ENCODE measurements at regions not wholly inside any gene's neighbourhood (a gene's known extent, or its start where the extent isn't known, plus 50 kb on each side); places are given as distances from the start of the nearest gene placed in this dataset.
"Not testable (repeated sequence)": the region's sequence is repeated elsewhere in the genome, so short reads cannot be mapped to it uniquely, and the experiment has no call there.

DNA sequence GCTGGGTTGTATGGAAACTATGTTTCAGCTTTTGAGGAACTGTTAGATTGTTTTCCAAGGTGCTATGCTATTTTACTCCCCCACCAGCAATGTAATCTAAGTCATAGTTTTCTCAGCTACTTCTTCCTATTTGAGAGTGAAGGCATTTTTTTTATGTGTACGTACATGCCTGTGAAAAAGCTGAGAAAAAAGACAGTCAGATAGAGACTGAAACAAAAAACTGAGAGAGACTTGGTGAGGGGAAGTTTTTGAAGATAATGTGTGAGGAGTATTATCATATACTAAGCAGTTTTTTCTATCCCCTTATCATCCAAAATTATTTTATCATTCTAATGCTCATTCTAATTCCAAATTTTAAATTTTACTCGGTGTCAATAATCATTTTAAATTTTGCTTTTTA lies 780.0 kb downstream of the BCKDHB start:
- no peaks in the 10 kb centered on the region for H3K36me3 Mint-ChIP-seq (ENCODE audit: low read depth)
- intact Hi-C loops (cut with micrococcal nuclease) = no loop called here
- no peaks in the 10 kb centered on the region for H3K4me1 Mint-ChIP-seq
- H3K9me3 Mint-ChIP-seq = no peaks in the 10 kb centered on the region
- no peak overlapping the region for H3K27ac Mint-ChIP-seq
- H3K27me3 Mint-ChIP-seq = no peaks in the 10 kb centered on the region
- no peak for DNase-seq
- H3K4me3 Mint-ChIP-seq = no peak overlapping the region

- Mint-ChIP-seq H3K36me3 (ENCODE audit: low read depth) (no peaks in the 10 kb centered on the region), H3K9me3 (no peaks in the 10 kb centered on the region), H3K4me1 (no peaks in the 10 kb centered on the region), H3K27ac (no peak overlapping the region), H3K4me3 (no peak overlapping the region), H3K27me3 (no peaks in the 10 kb centered on the region)
- intact Hi-C loops (cut with micrococcal nuclease) = no loop called here
- DNase-seq = no peak
These were observed 766.5 kb downstream of the BCKDHB start for GRCh38 chr6:80872951-80873308.

GRCh38 chr6:80872199-80872950 lies 765.9 kb downstream of the BCKDHB start:
- Mint-ChIP-seq H3K9me3 (no peaks in the 10 kb centered on the region), H3K4me1 (no peaks in the 10 kb centered on the region), H3K4me3 (no peak overlapping the region), H3K27ac (no peak overlapping the region), H3K27me3 (no peaks in the 10 kb centered on the region), H3K36me3 (ENCODE audit: low read depth) (no peaks in the 10 kb centered on the region)
- no peak for DNase-seq
- intact Hi-C loops (cut with micrococcal nuclease) = no loop called here

- no peaks in the 10 kb centered on the region for H3K27me3 Mint-ChIP-seq
- H3K4me1 Mint-ChIP-seq = no peaks in the 10 kb centered on the region
- no peak for DNase-seq
- H3K36me3 Mint-ChIP-seq (ENCODE audit: low read depth) = no peaks in the 10 kb centered on the region
- H3K9me3 Mint-ChIP-seq = no peaks in the 10 kb centered on the region
- intact Hi-C loops (cut with micrococcal nuclease) = no loop called here
- H3K27ac Mint-ChIP-seq = no peak overlapping the region
- no peak overlapping the region for H3K4me3 Mint-ChIP-seq
These were observed 756.3 kb downstream of the BCKDHB start for GRCh38 chr6:80862756-80863155.

GRCh38 chr6:80860107-80860506 lies 753.6 kb downstream of the BCKDHB start:
- Mint-ChIP-seq H3K36me3 (ENCODE audit: low read depth) (no peaks in the 10 kb centered on the region), H3K27me3 (no peaks in the 10 kb centered on the region), H3K9me3 (no peaks in the 10 kb centered on the region), H3K4me3 (no peak overlapping the region), H3K27ac (no peak overlapping the region), H3K4me1 (no peaks in the 10 kb centered on the region)
- intact Hi-C loops (cut with micrococcal nuclease) = no loop called here
- no peak for DNase-seq

DNA sequence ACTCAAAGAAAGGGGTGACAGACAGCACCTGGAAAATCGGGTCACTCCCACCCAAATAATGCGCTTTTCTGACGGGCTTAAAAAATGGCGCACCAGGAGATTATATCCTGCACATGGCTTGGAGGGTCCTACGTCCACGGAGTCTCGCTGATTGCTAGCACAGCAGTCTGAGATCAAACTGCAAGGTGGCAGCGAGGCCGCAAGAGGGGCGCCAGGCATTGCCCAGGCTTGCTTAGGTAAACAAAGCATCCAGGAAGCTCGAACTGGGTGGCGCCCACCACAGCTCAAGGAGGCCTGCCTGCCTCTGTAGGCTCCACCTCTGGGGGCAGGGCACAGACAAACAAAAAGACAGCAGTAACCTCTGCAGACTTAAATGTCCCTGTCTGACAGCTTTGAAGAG lies 741.5 kb downstream of the BCKDHB start:
- H3K9me3 Mint-ChIP-seq; intact Hi-C loops (cut with micrococcal nuclease); DNase-seq; H3K4me3 Mint-ChIP-seq; H3K36me3 Mint-ChIP-seq (ENCODE audit: low read depth); H3K27me3 Mint-ChIP-seq; H3K4me1 Mint-ChIP-seq; H3K27ac Mint-ChIP-seq: not testable (repeated sequence)

GRCh38 chr6:80832337-80832736 lies 725.9 kb downstream of the BCKDHB start:
- H3K27ac Mint-ChIP-seq = no peak overlapping the region
- no peaks in the 10 kb centered on the region for H3K9me3 Mint-ChIP-seq
- no peaks in the 10 kb centered on the region for H3K4me1 Mint-ChIP-seq
- intact Hi-C loops (cut with micrococcal nuclease) = no loop called here
- H3K27me3 Mint-ChIP-seq = no peaks in the 10 kb centered on the region
- DNase-seq = no peak
- no peak overlapping the region for H3K4me3 Mint-ChIP-seq
- H3K36me3 Mint-ChIP-seq (ENCODE audit: low read depth) = no peaks in the 10 kb centered on the region

- no peaks in the 10 kb centered on the region for H3K9me3 Mint-ChIP-seq
- H3K27me3 Mint-ChIP-seq = no peaks in the 10 kb centered on the region
- intact Hi-C loops (cut with micrococcal nuclease) = no loop called here
- no peak overlapping the region for H3K27ac Mint-ChIP-seq
- no peaks in the 10 kb centered on the region for H3K4me1 Mint-ChIP-seq
- no peaks in the 10 kb centered on the region for H3K36me3 Mint-ChIP-seq (ENCODE audit: low read depth)
- H3K4me3 Mint-ChIP-seq = no peak overlapping the region
- no peak for DNase-seq
These were observed 686.9 kb downstream of the BCKDHB start for GRCh38 chr6:80793411-80793810.

GRCh38 chr6:80792151-80792550 lies 685.7 kb downstream of the BCKDHB start:
- no peaks in the 10 kb centered on the region for H3K9me3 Mint-ChIP-seq
- DNase-seq = no peak
- intact Hi-C loops (cut with micrococcal nuclease) = no loop called here
- H3K27ac Mint-ChIP-seq = no peak overlapping the region
- H3K4me3 Mint-ChIP-seq = no peak overlapping the region
- no peaks in the 10 kb centered on the region for H3K4me1 Mint-ChIP-seq
- no peaks in the 10 kb centered on the region for H3K27me3 Mint-ChIP-seq
- no peaks in the 10 kb centered on the region for H3K36me3 Mint-ChIP-seq (ENCODE audit: low read depth)

GRCh38 chr6:80789912-80790570 lies 683.6 kb downstream of the BCKDHB start:
- Mint-ChIP-seq H3K27me3 (no peaks in the 10 kb centered on the region), H3K9me3 (no peaks in the 10 kb centered on the region), H3K4me3 (no peak overlapping the region), H3K36me3 (ENCODE audit: low read depth) (no peaks in the 10 kb centered on the region), H3K27ac (no peak overlapping the region), H3K4me1 (no peaks in the 10 kb centered on the region)
- intact Hi-C loops (cut with micrococcal nuclease) = no loop called here
- no peak for DNase-seq

- H3K9me3 Mint-ChIP-seq; H3K27ac Mint-ChIP-seq; H3K36me3 Mint-ChIP-seq (ENCODE audit: low read depth); H3K27me3 Mint-ChIP-seq; DNase-seq; intact Hi-C loops (cut with micrococcal nuclease); H3K4me1 Mint-ChIP-seq; H3K4me3 Mint-ChIP-seq: not testable (repeated sequence)
These were observed 676.8 kb downstream of the BCKDHB start for GRCh38 chr6:80783271-80783670.

- no peaks in the 10 kb centered on the region for H3K27me3 Mint-ChIP-seq
- DNase-seq = no peak
- intact Hi-C loops (cut with micrococcal nuclease) = no loop called here
- H3K27ac Mint-ChIP-seq = no peak overlapping the region
- H3K36me3 Mint-ChIP-seq (ENCODE audit: low read depth) = no peaks in the 10 kb centered on the region
- H3K9me3 Mint-ChIP-seq = no peaks in the 10 kb centered on the region
- no peaks in the 10 kb centered on the region for H3K4me1 Mint-ChIP-seq
- H3K4me3 Mint-ChIP-seq = no peak overlapping the region
These were observed 665.5 kb downstream of the BCKDHB start for GRCh38 chr6:80771941-80772340.

GRCh38 chr6:80769106-80769505 lies 662.6 kb downstream of the BCKDHB start:
- no peaks in the 10 kb centered on the region for H3K4me1 Mint-ChIP-seq
- H3K27me3 Mint-ChIP-seq = no peaks in the 10 kb centered on the region
- H3K27ac Mint-ChIP-seq = no peak overlapping the region
- H3K4me3 Mint-ChIP-seq = no peak overlapping the region
- no peaks in the 10 kb centered on the region for H3K36me3 Mint-ChIP-seq (ENCODE audit: low read depth)
- intact Hi-C loops (cut with micrococcal nuclease) = no loop called here
- H3K9me3 Mint-ChIP-seq = no peaks in the 10 kb centered on the region
- DNase-seq = no peak

DNA sequence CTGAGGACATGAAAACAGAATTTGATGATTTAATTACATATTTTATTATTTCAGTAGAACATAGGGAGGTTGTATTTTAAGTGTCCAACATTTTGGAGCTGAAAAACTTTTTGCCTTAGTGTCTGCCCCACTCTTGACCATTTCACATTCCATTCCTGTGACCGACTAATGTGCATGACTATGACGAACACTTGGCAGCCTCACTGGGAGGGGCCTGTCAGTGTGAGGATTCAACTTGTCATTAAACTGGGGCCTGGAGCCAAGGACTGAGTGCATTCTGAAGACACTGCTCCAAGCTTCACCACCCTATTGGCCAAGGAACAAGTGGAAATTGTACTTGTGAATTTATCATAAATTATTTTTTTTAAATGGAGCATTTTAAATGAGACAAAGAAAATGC lies 661.3 kb downstream of the BCKDHB start:
- no peak for DNase-seq
- Mint-ChIP-seq H3K27me3 (no peaks in the 10 kb centered on the region), H3K27ac (no peak overlapping the region), H3K9me3 (no peaks in the 10 kb centered on the region), H3K4me3 (no peak overlapping the region), H3K36me3 (ENCODE audit: low read depth) (no peaks in the 10 kb centered on the region), H3K4me1 (no peaks in the 10 kb centered on the region)
- intact Hi-C loops (cut with micrococcal nuclease) = no loop called here

DNA sequence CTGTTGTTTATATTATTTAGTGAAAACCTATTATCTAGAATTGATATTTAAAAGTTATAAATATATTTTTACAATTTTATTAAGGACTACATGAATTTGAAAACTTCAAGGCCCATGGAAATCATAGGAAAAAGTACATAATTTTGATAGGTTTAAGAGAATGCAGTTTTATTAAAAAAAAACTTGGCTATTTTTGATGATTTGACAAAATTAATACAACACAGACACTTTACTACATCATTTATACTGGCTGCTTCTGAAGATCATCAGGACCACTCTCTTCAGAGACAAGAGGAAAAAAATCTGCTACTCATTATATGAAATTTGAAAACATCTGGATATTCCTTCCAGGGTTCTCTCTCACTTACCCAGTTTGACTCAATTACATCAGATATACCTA lies 637.7 kb downstream of the BCKDHB start:
- intact Hi-C loops (cut with micrococcal nuclease) = no loop called here
- DNase-seq = no peak
- Mint-ChIP-seq H3K9me3 (peaks cover 6% of the 10 kb centered on the region), H3K36me3 (ENCODE audit: low read depth) (no peaks in the 10 kb centered on the region), H3K4me1 (no peaks in the 10 kb centered on the region), H3K27ac (no peak overlapping the region), H3K27me3 (no peaks in the 10 kb centered on the region), H3K4me3 (no peak overlapping the region)

All from activated CD4-positive, alpha-beta T cell treated with anti-CD3 and anti-CD28 coated beads, Interleukin-2, amount 10 ng/mL, durations not matched to agents 24 days and 14 days (primary cell).